ENCODE measurements at regions not wholly inside any gene's neighbourhood (a gene's known extent, or its start where the extent isn't known, plus 50 kb on each side); places are given as distances from the start of the nearest gene placed in this dataset.

DNA sequence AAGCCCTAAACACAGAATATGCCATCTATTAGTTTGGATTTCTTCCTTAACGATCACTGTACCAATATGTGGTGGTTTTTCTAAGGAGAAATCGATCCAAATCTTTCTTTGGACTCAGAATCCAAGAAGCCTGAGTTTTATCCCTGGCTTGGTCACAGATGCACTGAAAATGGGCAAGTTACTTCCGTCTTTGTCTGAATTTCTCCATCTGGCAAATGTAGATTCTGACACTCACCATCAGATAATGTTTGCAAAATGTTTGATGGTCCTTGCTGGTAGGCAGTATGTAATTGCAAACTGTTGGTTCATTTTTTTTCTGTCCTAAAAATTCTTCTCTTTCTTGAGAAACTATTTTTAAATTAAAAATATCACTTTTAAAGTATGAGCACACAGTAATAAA is 115.0 kb downstream of the TSEN15 start:
- DNase-seq = no peak
- no peaks in the 10 kb centered on the region for H3K27me3 ChIP-seq
- no peaks in the 10 kb centered on the region for H3K9me3 ChIP-seq
- no peaks in the 10 kb centered on the region for H3K36me3 ChIP-seq
- no peaks in the 10 kb centered on the region for H3K4me1 ChIP-seq
- no peak for ATAC-seq
- no peak for TF ChIP-seq POLR2A (IDR thresholded peaks at IDR 0.05)
- TF ChIP-seq, protein P1, sequence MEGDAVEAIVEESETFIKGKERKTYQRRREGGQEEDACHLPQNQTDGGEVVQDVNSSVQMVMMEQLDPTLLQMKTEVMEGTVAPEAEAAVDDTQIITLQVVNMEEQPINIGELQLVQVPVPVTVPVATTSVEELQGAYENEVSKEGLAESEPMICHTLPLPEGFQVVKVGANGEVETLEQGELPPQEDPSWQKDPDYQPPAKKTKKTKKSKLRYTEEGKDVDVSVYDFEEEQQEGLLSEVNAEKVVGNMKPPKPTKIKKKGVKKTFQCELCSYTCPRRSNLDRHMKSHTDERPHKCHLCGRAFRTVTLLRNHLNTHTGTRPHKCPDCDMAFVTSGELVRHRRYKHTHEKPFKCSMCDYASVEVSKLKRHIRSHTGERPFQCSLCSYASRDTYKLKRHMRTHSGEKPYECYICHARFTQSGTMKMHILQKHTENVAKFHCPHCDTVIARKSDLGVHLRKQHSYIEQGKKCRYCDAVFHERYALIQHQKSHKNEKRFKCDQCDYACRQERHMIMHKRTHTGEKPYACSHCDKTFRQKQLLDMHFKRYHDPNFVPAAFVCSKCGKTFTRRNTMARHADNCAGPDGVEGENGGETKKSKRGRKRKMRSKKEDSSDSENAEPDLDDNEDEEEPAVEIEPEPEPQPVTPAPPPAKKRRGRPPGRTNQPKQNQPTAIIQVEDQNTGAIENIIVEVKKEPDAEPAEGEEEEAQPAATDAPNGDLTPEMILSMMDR (IDR thresholded peaks at IDR 0.05) = no peak
- H3K4me3 ChIP-seq = no peak overlapping the region
- 51% methylated on average over 3 of the region's 3 CpGs for WGBS (ENCODE audit: insufficient coverage, low coverage, low lambda C conversion rate, missing lambda C conversion rate)
- H3K27ac ChIP-seq = no peak overlapping the region
- intact Hi-C loops (cut with DNase I) = no loop called here

DNA sequence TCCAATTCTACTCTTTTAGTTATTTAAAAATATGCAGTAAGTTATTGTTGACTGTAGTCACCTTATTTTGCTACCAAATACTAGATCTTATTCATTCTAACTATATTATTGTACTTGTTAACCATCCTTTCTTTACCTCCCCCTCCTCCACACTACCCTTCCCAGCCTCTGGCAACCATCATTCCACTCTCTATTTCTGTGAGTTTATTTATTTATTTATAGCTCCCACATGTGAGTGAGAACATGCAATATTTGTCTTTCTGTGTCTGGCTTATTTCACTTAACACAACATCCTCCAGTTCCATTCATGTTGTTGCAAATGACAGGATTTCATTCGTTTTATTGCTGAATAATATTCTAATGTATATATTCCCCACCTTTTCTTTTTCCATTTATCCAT is 115.8 kb downstream of the TSEN15 start:
- ATAC-seq (no peak), DNase-seq (no peak)
- TF ChIP-seq, protein P1 (IDR thresholded peaks at IDR 0.05) = no peak
- TF ChIP-seq POLR2A (IDR thresholded peaks at IDR 0.05) = no peak
- 63% methylated on average over 1 of the region's 1 CpG for WGBS (ENCODE audit: insufficient coverage, low coverage, low lambda C conversion rate, missing lambda C conversion rate)
- H3K36me3 ChIP-seq = no peaks in the 10 kb centered on the region
- H3K9me3 ChIP-seq = no peaks in the 10 kb centered on the region
- no peak overlapping the region for H3K27ac ChIP-seq
- H3K27me3 ChIP-seq = no peaks in the 10 kb centered on the region
- no peaks in the 10 kb centered on the region for H3K4me1 ChIP-seq
- intact Hi-C loops (cut with DNase I) = no loop called here
- no peak overlapping the region for H3K4me3 ChIP-seq

GRCh38 chr1:184170719-184171118 is 119.2 kb downstream of the TSEN15 start:
- ATAC-seq (no peak), DNase-seq (no peak)
- intact Hi-C loops (cut with DNase I) = no loop called here
- Histone ChIP-seq H3K4me3 (no peak overlapping the region), H3K36me3 (no peaks in the 10 kb centered on the region), H3K4me1 (peaks cover 0 to 1% (median 0%) of the 10 kb centered on the region in 4 donors), H3K9me3 (no peaks in the 10 kb centered on the region), H3K27me3 (no peaks in the 10 kb centered on the region), H3K27ac (no peak overlapping the region)
- TF ChIP-seq, protein P1 (IDR thresholded peaks at IDR 0.05) = no peak
- no peak for TF ChIP-seq POLR2A (IDR thresholded peaks at IDR 0.05)

DNA sequence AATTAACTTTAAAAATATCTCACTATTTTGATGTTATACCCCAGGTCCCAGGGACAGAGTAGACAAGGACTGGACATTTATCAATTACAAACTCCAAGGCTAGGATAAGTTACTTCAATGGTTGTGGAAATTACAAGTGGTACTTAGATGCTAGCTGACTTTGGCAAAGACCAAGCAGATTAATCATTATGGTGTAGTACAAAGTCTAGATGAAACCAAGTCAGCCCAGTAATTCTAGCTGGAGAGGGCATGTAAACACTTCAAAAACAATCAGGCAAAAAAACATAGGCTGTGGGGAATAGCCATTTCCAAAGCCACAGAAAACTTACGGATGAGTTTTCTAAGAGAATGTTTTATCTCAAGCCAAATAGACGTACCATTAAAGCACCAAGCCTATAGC is 124.5 kb downstream of the TSEN15 start:
- peak overlapping the region in 1 of 3 donors; percentile 34 for H3K27ac ChIP-seq
- no peak overlapping the region for H3K4me3 ChIP-seq
- TF ChIP-seq, protein P1 (IDR thresholded peaks at IDR 0.05) = no peak
- no peak for TF ChIP-seq POLR2A (IDR thresholded peaks at IDR 0.05)
- no peaks in the 10 kb centered on the region for H3K36me3 ChIP-seq
- H3K27me3 ChIP-seq = no peaks in the 10 kb centered on the region
- 40% methylated on average over 2 of the region's 2 CpGs for WGBS (ENCODE audit: insufficient coverage, low coverage, low lambda C conversion rate, missing lambda C conversion rate)
- ATAC-seq (peak; percentile 82 to 99 (median 94)), DNase-seq (no peak)
- no peaks in the 10 kb centered on the region for H3K9me3 ChIP-seq
- intact Hi-C loops (cut with DNase I) = no loop called here
- peaks cover 0 to 3% (median 2%) of the 10 kb centered on the region in 4 donors for H3K4me1 ChIP-seq

DNA sequence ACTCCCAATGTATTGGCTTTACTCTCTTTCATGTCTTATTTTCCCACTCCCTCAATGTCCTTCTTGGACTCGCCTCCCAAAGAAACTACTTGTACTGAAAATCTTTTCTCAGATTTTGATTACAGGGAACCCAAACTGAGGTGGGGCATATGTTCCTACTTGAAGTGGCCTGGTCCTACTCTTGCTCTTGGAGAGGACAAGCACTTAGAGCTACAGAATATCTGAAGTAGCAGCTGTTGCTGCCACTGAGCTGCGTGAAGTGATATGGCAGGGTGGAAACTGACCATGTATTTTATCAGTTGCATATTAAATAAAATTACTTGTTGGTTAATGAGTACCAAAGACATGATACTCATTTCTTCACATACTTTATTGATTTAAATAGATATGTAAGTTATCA is 129.5 kb downstream of the TSEN15 start:
- TF ChIP-seq, protein P1 (IDR thresholded peaks at IDR 0.05) = no peak
- TF ChIP-seq POLR2A (IDR thresholded peaks at IDR 0.05) = no peak
- WGBS (ENCODE audit: insufficient coverage, low coverage, low lambda C conversion rate, missing lambda C conversion rate) = 81% methylated on average over 2 of the region's 2 CpGs
- H3K9me3 ChIP-seq = no peaks in the 10 kb centered on the region
- H3K36me3 ChIP-seq = no peaks in the 10 kb centered on the region
- H3K4me1 ChIP-seq = peaks cover 0 to 3% (median 0%) of the 10 kb centered on the region in 4 donors
- H3K4me3 ChIP-seq = no peak overlapping the region
- no peak for DNase-seq
- no peak for ATAC-seq
- intact Hi-C loops (cut with DNase I) = no loop called here
- no peaks in the 10 kb centered on the region for H3K27me3 ChIP-seq
- no peak overlapping the region for H3K27ac ChIP-seq

Measured in right lobe of liver (tissue), 6 donors.